Amygdala (tissue), 56 donors: ENCODE measurements at regions not wholly inside any gene's neighbourhood (a gene's known extent, or its start where the extent isn't known, plus 50 kb on each side); places are given as distances from the start of the nearest gene placed in this dataset.
"Not testable (repeated sequence)": the region's sequence is repeated elsewhere in the genome, so short reads cannot be mapped to it uniquely, and the experiment has no call there.

Experiments
- DNase-seq, 56 donors: peaks; one replicate each; lab custom pipeline; 2025; lab: John Stamatoyannopoulos, UW

GRCh38 chr18:28781616-28782362, 604.9 kb upstream of the CDH2 start:
- no peak for DNase-seq

GRCh38 chr18:28778706-28779105, 601.8 kb upstream of the CDH2 start:
- DNase-seq = no peak

DNA sequence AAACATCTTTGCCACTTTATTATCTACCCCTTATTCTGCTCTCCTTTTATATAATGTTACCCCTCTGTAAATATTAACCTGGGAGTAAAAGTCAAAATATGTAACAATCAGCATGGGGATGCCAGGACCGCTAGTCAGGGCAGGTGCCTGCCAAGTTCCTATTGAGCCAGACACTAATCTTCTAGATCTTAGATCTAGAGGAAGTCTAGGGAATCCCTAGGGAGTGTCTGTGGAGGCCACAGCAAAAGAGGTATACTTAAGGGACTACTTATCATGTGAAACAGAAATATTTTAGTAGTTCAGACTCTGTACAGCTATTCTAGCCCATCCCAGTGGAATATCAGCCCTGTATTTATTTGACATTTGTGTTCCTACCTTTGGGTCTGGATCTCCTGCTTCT, 600.8 kb upstream of the CDH2 start:
- DNase-seq = no peak

DNA sequence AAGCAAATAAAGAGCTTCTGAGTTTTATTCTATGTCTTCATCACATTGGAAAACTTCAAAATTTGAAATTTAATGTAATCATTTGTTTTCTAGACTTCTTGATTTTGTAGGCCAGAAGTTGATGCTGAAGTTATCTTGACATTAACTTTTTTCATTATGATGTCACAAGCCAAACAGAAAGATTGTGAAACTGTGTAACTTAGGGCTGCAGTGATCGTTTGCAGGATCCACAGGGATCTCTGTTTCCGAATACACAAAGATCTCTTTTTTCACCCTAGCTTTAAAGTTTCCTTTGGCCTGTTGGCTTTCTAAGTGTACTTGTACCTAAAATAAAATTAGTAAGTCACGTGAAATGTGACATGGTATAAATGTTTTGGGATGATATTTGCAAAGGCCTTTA, 594.9 kb upstream of the CDH2 start:
- no peak for DNase-seq

- no peak for DNase-seq
Observed at GRCh38 chr18:28768791-28769768, 592.1 kb upstream of the CDH2 start.

GRCh38 chr18:28767727-28768211, 590.8 kb upstream of the CDH2 start:
- DNase-seq = no peak

GRCh38 chr18:28767201-28767600, 590.3 kb upstream of the CDH2 start:
- no peak for DNase-seq

GRCh38 chr18:28766721-28767120, 589.8 kb upstream of the CDH2 start:
- DNase-seq = no peak

DNA sequence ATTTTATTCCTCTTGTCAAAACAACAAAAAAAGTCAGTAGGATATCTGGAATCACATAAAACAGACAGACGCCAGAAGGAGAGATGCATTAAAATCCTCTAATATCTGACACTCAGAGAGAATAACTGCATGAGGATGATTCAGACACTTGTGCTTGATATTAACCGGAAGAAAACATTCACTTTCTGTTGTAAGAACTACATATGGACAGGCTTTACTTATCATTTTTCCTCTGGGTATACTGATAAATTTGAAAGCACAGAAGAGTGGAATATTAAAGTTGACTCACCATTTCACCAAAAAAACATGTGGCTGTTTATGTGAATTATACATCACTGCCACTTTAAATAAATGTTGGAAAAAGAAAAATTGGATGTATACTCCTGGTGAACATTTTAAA, 589.1 kb upstream of the CDH2 start:
- DNase-seq = no peak

- no peak for DNase-seq
Observed at GRCh38 chr18:28760299-28760698, 583.4 kb upstream of the CDH2 start.

DNA sequence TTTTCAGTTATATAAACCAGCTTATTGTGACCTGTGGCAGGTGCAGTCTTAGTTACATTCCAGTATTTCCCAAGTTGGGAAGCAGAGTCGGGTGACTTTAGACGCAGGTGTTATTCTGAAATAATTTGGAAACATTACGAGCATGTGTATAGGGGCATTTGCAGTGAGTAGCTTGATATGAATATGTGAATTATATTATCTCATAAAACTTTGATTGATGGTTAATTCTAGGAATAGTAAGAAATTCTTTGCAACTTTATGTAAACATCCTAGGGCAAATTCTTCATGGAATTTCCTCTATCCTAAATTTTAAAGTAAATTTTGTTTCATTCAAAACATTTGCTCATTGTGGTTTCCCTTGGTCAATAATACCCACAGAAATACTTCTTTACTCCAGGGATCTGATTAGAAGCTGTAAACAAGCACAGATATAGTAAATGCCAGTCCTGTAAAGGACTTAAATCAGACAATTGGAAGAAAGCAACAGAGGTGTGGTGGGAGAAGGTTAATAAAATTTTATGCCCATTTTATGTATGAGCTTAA, 580.6 kb upstream of the CDH2 start:
- DNase-seq = no peak

- no peak for DNase-seq
Observed at GRCh38 chr18:28743115-28743514, 566.2 kb upstream of the CDH2 start.

GRCh38 chr18:28740575-28740974, 563.6 kb upstream of the CDH2 start:
- no peak for DNase-seq

DNA sequence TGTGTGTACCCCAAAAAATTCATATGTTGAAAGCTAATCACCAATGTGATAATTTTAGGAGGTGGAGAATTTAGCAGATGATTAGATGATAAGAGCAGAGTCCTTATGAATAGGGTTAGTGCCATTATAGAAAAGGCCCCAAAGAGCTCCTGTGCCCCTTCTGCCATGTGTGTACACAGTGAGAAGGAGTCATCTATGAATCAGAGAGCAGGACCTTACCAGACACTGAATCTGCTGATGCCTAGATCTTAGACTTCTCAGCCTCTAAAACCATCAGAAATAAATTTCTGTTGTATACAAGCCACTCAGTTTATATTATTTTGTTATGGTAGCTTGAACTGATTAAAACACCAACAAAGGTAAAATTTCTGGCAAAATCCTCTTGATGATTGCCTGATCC, 560.0 kb upstream of the CDH2 start:
- DNase-seq = no peak

DNA sequence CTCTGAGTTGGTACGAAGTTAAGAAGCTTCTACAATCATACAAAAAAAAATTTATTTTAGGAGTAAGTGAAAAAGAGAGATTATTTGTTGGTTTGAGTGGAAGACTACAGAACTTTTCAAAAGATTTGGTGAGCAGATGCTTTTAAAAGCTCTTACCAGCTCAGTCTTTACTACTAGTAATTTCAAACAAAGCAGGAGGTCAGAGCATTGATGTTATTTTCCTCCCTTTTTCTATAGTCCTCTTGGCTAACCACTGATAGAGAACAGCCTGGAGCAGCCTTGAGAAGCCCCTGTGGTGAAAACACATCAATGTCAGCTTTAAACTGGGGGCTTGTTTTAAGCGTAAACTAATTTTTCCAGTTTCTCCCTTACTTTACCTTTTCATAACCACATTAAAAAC, 559.3 kb upstream of the CDH2 start:
- DNase-seq = no peak

GRCh38 chr18:28735731-28736130, 558.8 kb upstream of the CDH2 start:
- no peak for DNase-seq

GRCh38 chr18:28729321-28729720, 552.4 kb upstream of the CDH2 start:
- no peak for DNase-seq

DNA sequence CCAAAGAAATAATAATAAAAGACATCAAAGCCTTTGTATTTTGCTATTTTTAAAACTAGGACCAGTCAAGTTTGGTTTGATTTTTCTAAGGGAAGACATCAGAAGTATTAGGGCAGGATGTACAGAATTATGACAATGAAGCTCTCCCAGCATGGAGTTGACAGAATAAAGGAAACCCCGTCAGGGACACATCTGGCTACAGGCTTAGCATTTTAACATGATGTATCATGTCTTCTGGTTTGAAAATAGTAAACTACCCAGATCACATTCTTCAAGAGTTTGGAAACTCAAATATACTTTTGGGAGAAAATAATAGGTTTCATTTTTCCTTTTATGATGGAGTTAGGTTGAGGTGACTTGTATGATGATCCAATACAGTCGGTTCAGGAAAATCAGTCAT, 552.0 kb upstream of the CDH2 start:
- DNase-seq = no peak

DNA sequence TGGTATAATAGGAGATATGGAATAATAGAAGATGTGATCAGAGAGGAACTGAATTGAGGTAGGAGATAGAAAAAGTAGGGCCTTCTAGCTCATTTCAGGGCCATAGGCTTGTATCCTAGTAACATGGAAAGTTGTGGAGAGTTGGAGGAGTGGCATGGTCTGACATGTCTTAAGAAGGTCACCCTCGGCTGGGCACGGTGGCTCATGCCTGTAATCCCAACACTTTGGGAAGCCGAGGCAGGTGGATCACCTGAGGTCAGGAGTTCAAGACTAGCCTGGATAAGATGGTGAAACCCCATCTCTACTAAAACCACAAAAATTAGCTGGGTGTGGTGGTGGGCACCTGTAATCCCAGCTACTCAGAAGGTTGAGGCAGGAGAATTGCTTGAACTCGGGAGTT, 550.3 kb upstream of the CDH2 start:
- not testable (repeated sequence) for DNase-seq

DNA sequence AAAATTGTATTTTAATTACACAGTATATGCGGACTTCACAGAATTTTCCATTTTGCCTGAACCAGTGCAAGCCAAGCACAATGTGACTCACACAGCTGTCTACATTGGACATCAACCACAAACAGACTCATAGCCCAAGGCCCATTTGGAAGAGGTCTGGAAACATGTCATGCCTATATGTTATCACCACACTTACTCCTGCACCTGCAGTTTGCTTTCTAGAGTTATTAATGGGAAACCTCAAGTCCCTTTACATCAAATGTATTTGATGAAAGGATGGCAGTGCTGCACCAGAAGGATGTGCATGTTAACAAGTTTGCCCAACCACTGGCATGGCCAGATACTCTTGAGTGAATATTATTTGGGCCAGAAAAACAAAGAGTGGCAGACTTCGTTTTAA, 548.9 kb upstream of the CDH2 start:
- no peak for DNase-seq

- DNase-seq = no peak
Observed at GRCh38 chr18:28723506-28723905, 546.6 kb upstream of the CDH2 start.
